ENCODE measurements at regions not wholly inside any gene's neighbourhood (a gene's known extent, or its start where the extent isn't known, plus 50 kb on each side); places are given as distances from the start of the nearest gene placed in this dataset.

GRCh38 chr14:27750114-27750513, 1016.5 kb upstream of the FOXG1 start:
- TF ChIP-seq TCF12 (IDR thresholded peaks at IDR 0.05; ENCODE audit: low read depth) (no peak), RAD21 (IDR thresholded peaks at IDR 0.05; ENCODE audit: low read depth) (no peak), CEBPB (IDR thresholded peaks at IDR 0.05) (no peak), REST (IDR thresholded peaks at IDR 0.05; ENCODE audit: low read depth) (no peak), TAF1 (IDR thresholded peaks at IDR 0.05; ENCODE audit: low read depth) (no peak), EP300 (IDR thresholded peaks at IDR 0.05; ENCODE audit: borderline replicate concordance) (no peak), MAX (IDR thresholded peaks at IDR 0.05) (no peak), NFIC (IDR thresholded peaks at IDR 0.05) (no peak), CREB1 (IDR thresholded peaks at IDR 0.05; ENCODE audit: low read depth) (no peak), FOXM1 (IDR thresholded peaks at IDR 0.05; ENCODE audit: borderline replicate concordance, low read depth) (no peak), ZBTB7A (IDR thresholded peaks at IDR 0.05; ENCODE audit: low read depth) (no peak), YY1 (IDR thresholded peaks at IDR 0.05; ENCODE audit: low read depth) (no peak)
- TF ChIP-seq, protein P1, sequence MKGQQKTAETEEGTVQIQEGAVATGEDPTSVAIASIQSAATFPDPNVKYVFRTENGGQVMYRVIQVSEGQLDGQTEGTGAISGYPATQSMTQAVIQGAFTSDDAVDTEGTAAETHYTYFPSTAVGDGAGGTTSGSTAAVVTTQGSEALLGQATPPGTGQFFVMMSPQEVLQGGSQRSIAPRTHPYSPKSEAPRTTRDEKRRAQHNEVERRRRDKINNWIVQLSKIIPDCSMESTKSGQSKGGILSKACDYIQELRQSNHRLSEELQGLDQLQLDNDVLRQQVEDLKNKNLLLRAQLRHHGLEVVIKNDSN (IDR thresholded peaks at IDR 0.05) = no peak
